Endothelial cell of umbilical vein (primary cell): ENCODE measurements at regions not wholly inside any gene's neighbourhood (a gene's known extent, or its start where the extent isn't known, plus 50 kb on each side); places are given as distances from the start of the nearest gene placed in this dataset.

ENCODE experiments used
- BruUV-seq: library from RNA; stranded (reverse); fragments of 400-500 nt; replicated peaks from 2 replicates; lab custom pipeline; 2021; lab: Mats Ljungman, UMichigan
- CTCF ChIA-PET: fragments of 300-600, 350-600 bp; sonication (Branson Sonifier 250); formaldehyde crosslinking; loops from one replicate; lab custom pipeline; 2021; ENCODE audit warnings: antibody characterized with exemption, inconsistent platforms; lab: Charles Lee
- POLR2A ChIA-PET: fragments of 300-600, 350-600 bp; sonication (Branson Sonifier 250); formaldehyde crosslinking; loops from one replicate; lab custom pipeline; 2021; ENCODE audit warnings: antibody characterized with exemption, inconsistent platforms; lab: Charles Lee
- DNase-seq: peaks from one replicate; pipeline ENCODE4 v3.0.0-alpha.2; 2011; ENCODE audit warnings: low read depth, low spot score
- FAIRE-seq: peaks from 2 replicates; lab custom pipeline; 2011; peaks lifted over from hg19 to GRCh38; lab: Jason Lieb, UNC
- H2AFZ ChIP-seq: 2 replicates; pipeline ENCODE4 v1.6.0; 2012; ENCODE audit warnings: low read depth, low read length, control low read depth, inconsistent platforms
- H3K27ac ChIP-seq: 2 replicates; pipeline ENCODE4 v1.5.1; 2011; ENCODE audit warnings: low read depth, mild to moderate bottlenecking, control low read depth, low read length, moderate library complexity; ENCODE audit not compliant: insufficient read depth
- H3K27me3 ChIP-seq, 2 experiments: 2 replicates each; pipeline versions ENCODE4 v1.6.0 to v1.6.1; 2011; ENCODE audit warnings: low read length in 2 of 2, mixed read lengths in 1 of 2; ENCODE audit not compliant: control insufficient read depth in 2 of 2, insufficient read depth in 2 of 2
- H3K36me3 ChIP-seq, 2 experiments: 2 replicates in 1 of 2; 3 replicates in 1 of 2; pipeline ENCODE4 v1.5.1; 2011; ENCODE audit warnings: low read length in 2 of 2, mild to moderate bottlenecking in 1 of 2, moderate library complexity in 1 of 2; ENCODE audit not compliant: control insufficient read depth in 2 of 2, insufficient read depth in 2 of 2; ENCODE audit errors: extremely low read depth in 1 of 2
- H3K4me1 ChIP-seq: 3 replicates; pipeline ENCODE4 v1.5.1; 2011; ENCODE audit warnings: mild to moderate bottlenecking, low read length; ENCODE audit not compliant: control insufficient read depth, insufficient read depth; ENCODE audit errors: extremely low read depth
- H3K4me2 ChIP-seq: 2 replicates; pipeline ENCODE4 v1.6.1; 2011; ENCODE audit warnings: low read length, control low read depth, mixed read lengths; ENCODE audit not compliant: insufficient read depth
- H3K4me3 ChIP-seq, 3 experiments: fragments of 200-600 bp in 1 of 3; sonication (generic), shearing (Covaris generic) in 1 of 3; replicated peaks in 1 of 3; 2 replicates each; pipeline ENCODE4 v1.5.1; 2011 to 2016; ENCODE audit warnings: control low read depth in 3 of 3, low read length in 3 of 3, mild to moderate bottlenecking in 2 of 3, inconsistent platforms in 1 of 3, low read depth in 1 of 3, moderate library complexity in 1 of 3; ENCODE audit not compliant: insufficient read depth in 1 of 3
- H3K79me2 ChIP-seq: 2 replicates; pipeline ENCODE4 v1.6.0; 2012; ENCODE audit warnings: low read length, inconsistent platforms; ENCODE audit not compliant: control insufficient read depth, insufficient read depth
- H3K9ac ChIP-seq: replicated peaks from 2 replicates; pipeline ENCODE3; 2011; ENCODE audit warnings: low read length, control low read depth; ENCODE audit not compliant: insufficient read depth; ENCODE audit errors: extremely low read depth
- H3K9me1 ChIP-seq: replicated peaks from 3 replicates; pipeline ENCODE4 v1.6.0; 2011; ENCODE audit warnings: mild to moderate bottlenecking, low read length; ENCODE audit not compliant: control insufficient read depth, insufficient read depth; ENCODE audit errors: extremely low read depth
- H3K9me3 ChIP-seq: replicated peaks from 2 replicates; pipeline ENCODE4 v1.5.1; 2012; ENCODE audit warnings: low read length, inconsistent platforms; ENCODE audit not compliant: control insufficient read depth, insufficient read depth
- H4K20me1 ChIP-seq: replicated peaks from 2 replicates; pipeline ENCODE3; 2011; ENCODE audit warnings: mild to moderate bottlenecking, low read length; ENCODE audit not compliant: control insufficient read depth, insufficient read depth; ENCODE audit errors: extremely low read depth
- FOS ChIP-seq: IDR thresholded peaks from 2 replicates; pipeline ENCODE4 v1.6.1; 2011; ENCODE audit warnings: mild to moderate bottlenecking, low read length, moderate library complexity, borderline replicate concordance; ENCODE audit not compliant: insufficient read depth
- GATA2 ChIP-seq: IDR thresholded peaks from 2 replicates; pipeline ENCODE4 v1.7.0; 2011; ENCODE audit warnings: low read depth, mild to moderate bottlenecking, moderate library complexity, mixed read lengths, low read length; ENCODE audit not compliant: insufficient read length, insufficient read depth
- JUN ChIP-seq: IDR thresholded peaks from 2 replicates; pipeline ENCODE4 v1.6.1; 2011; ENCODE audit warnings: borderline replicate concordance, low read depth; ENCODE audit not compliant: insufficient read length, insufficient read depth
- POLR2AphosphoS5 ChIP-seq: IDR thresholded peaks from 2 replicates; pipeline ENCODE4 v1.6.1; 2012; ENCODE audit warnings: low read depth, mild to moderate bottlenecking, control low read depth, low read length, moderate library complexity; ENCODE audit not compliant: insufficient read depth
- dilution Hi-C: fragments of 300-500 bp; cut with MboI; formaldehyde crosslinking; loops from one replicate; pipeline ENCODE4 v1.15.0; 2019; ENCODE audit warnings: low sequenced_read_pairs; ENCODE audit not compliant: extremely low pct_ligation_motif_present
- intact Hi-C: fragments of 100-400 bp; cut with micrococcal nuclease; formaldehyde crosslinking; loops from one replicate; pipeline ENCODE4 v1.10.0; 2022
- TF ChIP-seq, protein P1 (sequence below), 2 donors: IDR thresholded peaks; 1 replicate in 1 of 2; 2 replicates in 1 of 2; pipeline ENCODE4 v1.5.1; 2011; ENCODE audit warnings: low read length in 2 of 2, mild to moderate bottlenecking in 2 of 2, moderate library complexity in 2 of 2, control low read depth in 1 of 2, inconsistent platforms in 1 of 2, low read depth in 1 of 2; ENCODE audit not compliant: insufficient read depth in 1 of 2; ENCODE audit errors: extremely low read depth in 1 of 2
- TF ChIP-seq, protein P2 (sequence below): IDR thresholded peaks from 2 replicates; pipeline ENCODE4 v1.6.1; 2011; ENCODE audit not compliant: insufficient read depth, insufficient read length

DNA sequence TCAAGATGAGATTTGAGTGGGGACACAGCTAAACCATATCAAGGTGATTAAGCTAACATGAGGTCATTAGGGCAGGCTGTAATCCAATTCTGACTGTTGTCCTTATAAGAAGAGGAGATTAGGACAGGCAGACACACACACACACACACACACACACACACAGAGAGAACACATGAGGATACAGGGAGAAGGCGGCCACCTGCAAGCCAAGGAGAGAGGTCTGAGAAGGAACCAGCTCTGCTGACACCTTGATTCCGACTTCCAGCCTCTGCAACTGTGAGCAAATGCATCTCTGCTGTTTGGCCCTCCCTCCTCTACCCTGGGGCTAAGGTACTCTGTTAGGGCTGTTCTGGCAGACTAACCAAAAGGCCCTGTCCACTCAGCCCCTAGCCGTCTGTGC lies 112.5 kb upstream of the GSC start:
- H3K27me3 ChIP-seq = no peaks in the 10 kb centered on the region
- no peak overlapping the region for H3K27ac ChIP-seq
- no peak for TF ChIP-seq JUN
- no peak for TF ChIP-seq FOS
- TF ChIP-seq, protein P1, sequence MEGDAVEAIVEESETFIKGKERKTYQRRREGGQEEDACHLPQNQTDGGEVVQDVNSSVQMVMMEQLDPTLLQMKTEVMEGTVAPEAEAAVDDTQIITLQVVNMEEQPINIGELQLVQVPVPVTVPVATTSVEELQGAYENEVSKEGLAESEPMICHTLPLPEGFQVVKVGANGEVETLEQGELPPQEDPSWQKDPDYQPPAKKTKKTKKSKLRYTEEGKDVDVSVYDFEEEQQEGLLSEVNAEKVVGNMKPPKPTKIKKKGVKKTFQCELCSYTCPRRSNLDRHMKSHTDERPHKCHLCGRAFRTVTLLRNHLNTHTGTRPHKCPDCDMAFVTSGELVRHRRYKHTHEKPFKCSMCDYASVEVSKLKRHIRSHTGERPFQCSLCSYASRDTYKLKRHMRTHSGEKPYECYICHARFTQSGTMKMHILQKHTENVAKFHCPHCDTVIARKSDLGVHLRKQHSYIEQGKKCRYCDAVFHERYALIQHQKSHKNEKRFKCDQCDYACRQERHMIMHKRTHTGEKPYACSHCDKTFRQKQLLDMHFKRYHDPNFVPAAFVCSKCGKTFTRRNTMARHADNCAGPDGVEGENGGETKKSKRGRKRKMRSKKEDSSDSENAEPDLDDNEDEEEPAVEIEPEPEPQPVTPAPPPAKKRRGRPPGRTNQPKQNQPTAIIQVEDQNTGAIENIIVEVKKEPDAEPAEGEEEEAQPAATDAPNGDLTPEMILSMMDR (IDR thresholded peaks at IDR 0.05; ENCODE audit: extremely low read depth in 1 of 2, insufficient read depth in 1 of 2, low read depth in 1 of 2, low read length in 2 of 2) = no peak
- no peaks in the 10 kb centered on the region for H3K79me2 ChIP-seq
- H3K9me3 ChIP-seq = no peaks in the 10 kb centered on the region
- CTCF ChIA-PET = no interaction called here
- H2AFZ ChIP-seq = no peak overlapping the region
- no peak for DNase-seq
- no peaks in the 10 kb centered on the region for H3K4me1 ChIP-seq
- POLR2A ChIA-PET = no interaction called here
- no peak overlapping the region for H3K4me3 ChIP-seq
- no peaks in the 10 kb centered on the region for H4K20me1 ChIP-seq
- FAIRE-seq = no peak
- H3K9ac ChIP-seq = no peak overlapping the region
- dilution Hi-C loops = no loop called here
- no peaks in the 10 kb centered on the region for H3K36me3 ChIP-seq
- H3K4me2 ChIP-seq = no peak overlapping the region
- BruUV-seq = no TSS peak
- no peaks in the 10 kb centered on the region for H3K9me1 ChIP-seq
- intact Hi-C loops = no loop called here

DNA sequence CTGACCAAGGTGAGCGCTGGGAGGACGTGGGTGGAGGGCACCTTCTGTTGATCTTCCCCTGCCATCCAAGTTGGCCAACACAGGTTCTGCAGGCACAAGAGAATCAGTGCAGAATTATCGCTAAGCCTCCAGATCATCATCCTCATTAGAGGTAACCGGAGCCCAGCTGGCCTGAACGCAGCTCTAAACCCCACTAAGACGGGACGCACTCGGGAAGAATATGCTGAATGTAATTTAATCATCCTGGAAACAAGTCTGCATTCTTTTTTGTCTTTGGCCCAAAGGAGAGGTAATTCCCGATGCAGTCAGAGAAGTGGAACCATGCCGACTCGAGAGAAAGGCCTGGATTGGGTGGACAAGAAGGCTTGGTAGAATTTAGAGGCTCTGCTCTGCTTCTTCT lies 111.0 kb upstream of the GSC start:
- no peak for DNase-seq
- no peak for FAIRE-seq
- no peak overlapping the region for H3K27ac ChIP-seq
- intact Hi-C loops = no loop called here
- no peaks in the 10 kb centered on the region for H3K9me1 ChIP-seq
- no peak overlapping the region for H3K4me2 ChIP-seq
- no peaks in the 10 kb centered on the region for H3K4me1 ChIP-seq
- POLR2A ChIA-PET = no interaction called here
- CTCF ChIA-PET = no interaction called here
- no peaks in the 10 kb centered on the region for H3K9me3 ChIP-seq
- no TSS peak for BruUV-seq
- no peaks in the 10 kb centered on the region for H3K27me3 ChIP-seq
- no peak overlapping the region for H3K4me3 ChIP-seq
- H2AFZ ChIP-seq = no peak overlapping the region
- H4K20me1 ChIP-seq = no peaks in the 10 kb centered on the region
- H3K9ac ChIP-seq = no peak overlapping the region
- TF ChIP-seq, protein P1 (IDR thresholded peaks at IDR 0.05; ENCODE audit: extremely low read depth in 1 of 2, insufficient read depth in 1 of 2, low read depth in 1 of 2, low read length in 2 of 2) = no peak
- no peak for TF ChIP-seq POLR2AphosphoS5
- TF ChIP-seq, protein P2, sequence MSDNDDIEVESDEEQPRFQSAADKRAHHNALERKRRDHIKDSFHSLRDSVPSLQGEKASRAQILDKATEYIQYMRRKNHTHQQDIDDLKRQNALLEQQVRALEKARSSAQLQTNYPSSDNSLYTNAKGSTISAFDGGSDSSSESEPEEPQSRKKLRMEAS = no peak
- no peak for TF ChIP-seq GATA2
- TF ChIP-seq FOS = no peak
- H3K36me3 ChIP-seq = no peaks in the 10 kb centered on the region
- H3K79me2 ChIP-seq = no peaks in the 10 kb centered on the region
- dilution Hi-C loops = no loop called here
